ENCODE measurements at regions not wholly inside any gene's neighbourhood (a gene's known extent, or its start where the extent isn't known, plus 50 kb on each side); places are given as distances from the start of the nearest gene placed in this dataset.

DNA sequence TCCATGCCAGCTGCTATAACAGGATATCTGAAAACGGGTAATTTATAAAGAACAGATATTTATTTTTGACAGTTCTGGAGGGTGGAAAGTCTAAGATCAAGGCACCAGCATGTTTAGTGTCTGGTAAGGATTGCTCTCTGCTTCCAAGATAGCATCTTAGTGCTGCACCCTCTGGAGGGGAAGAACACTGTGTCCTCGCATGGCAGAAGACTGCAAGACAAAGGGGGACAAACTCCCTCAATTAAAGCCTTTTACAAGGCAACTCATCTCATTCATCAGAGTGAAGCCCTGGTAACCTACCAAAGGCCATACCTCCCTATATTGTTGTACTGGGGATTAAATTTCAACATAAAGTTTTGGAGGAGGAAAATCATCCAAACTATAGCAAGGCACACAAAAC is 298.9 kb upstream of the EDIL3 start:
- Histone ChIP-seq H3K4me2 (no peak overlapping the region), H2AFZ (no peak overlapping the region), H3K79me2 (no peaks in the 10 kb centered on the region), H3K27ac (no peak overlapping the region), H3K27me3 (no peaks in the 10 kb centered on the region), H3K36me3 (replicated peaks; ENCODE audit: insufficient read depth, low read depth) (no peaks in the 10 kb centered on the region), H3K9me2 (replicated peaks; ENCODE audit: insufficient read depth) (no peaks in the 10 kb centered on the region), H3K4me3 (no peak overlapping the region), H3K9me3 (ENCODE audit: low read depth) (no peaks in the 10 kb centered on the region), H3K4me1 (ENCODE audit: insufficient read depth) (no peaks in the 10 kb centered on the region), H4K20me1 (ENCODE audit: insufficient read depth, poor library complexity, severe bottlenecking) (no peaks in the 10 kb centered on the region)
- no peak for DNase-seq (ENCODE audit: low spot score)
- 72% methylated on average over 2 of the region's 2 CpGs for WGBS (ENCODE audit: low lambda C conversion rate, missing lambda C conversion rate)
- TF ChIP-seq, protein P1, sequence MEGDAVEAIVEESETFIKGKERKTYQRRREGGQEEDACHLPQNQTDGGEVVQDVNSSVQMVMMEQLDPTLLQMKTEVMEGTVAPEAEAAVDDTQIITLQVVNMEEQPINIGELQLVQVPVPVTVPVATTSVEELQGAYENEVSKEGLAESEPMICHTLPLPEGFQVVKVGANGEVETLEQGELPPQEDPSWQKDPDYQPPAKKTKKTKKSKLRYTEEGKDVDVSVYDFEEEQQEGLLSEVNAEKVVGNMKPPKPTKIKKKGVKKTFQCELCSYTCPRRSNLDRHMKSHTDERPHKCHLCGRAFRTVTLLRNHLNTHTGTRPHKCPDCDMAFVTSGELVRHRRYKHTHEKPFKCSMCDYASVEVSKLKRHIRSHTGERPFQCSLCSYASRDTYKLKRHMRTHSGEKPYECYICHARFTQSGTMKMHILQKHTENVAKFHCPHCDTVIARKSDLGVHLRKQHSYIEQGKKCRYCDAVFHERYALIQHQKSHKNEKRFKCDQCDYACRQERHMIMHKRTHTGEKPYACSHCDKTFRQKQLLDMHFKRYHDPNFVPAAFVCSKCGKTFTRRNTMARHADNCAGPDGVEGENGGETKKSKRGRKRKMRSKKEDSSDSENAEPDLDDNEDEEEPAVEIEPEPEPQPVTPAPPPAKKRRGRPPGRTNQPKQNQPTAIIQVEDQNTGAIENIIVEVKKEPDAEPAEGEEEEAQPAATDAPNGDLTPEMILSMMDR (IDR thresholded peaks at IDR 0.05; ENCODE audit: poor library complexity) = no peak
- TF ChIP-seq EZH2 (IDR thresholded peaks at IDR 0.05; ENCODE audit: borderline replicate concordance) = no peak
- no peak for TF ChIP-seq EZH2phosphoT487 (IDR thresholded peaks at IDR 0.05; ENCODE audit: low read depth, severe bottlenecking, unreplicated experiment)

GRCh38 chr5:84682531-84682930 is 297.9 kb upstream of the EDIL3 start:
- 61% methylated on average over 1 of the region's 1 CpG for WGBS (ENCODE audit: low lambda C conversion rate, missing lambda C conversion rate)
- no peaks in the 10 kb centered on the region for H3K79me2 ChIP-seq

DNA sequence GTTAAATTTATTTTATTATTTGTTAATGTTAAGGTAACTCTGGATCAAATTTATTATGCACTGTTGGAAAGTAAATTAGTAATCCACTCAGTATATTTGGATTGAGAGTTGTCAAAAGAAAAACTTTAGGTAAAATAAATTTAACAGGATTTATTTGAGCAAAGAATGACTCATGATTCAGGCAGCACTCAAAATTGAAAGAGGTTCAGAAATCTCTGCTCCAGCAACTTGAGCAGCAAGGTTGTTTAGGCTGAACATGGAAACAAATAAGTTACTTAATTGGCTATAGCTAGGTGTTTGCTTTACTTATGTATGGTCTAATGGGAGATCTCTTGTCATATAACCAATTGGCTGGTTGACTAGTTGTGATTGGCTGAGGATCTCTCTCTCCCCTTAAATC is 296.2 kb upstream of the EDIL3 start:
- Histone ChIP-seq H3K79me2 (no peaks in the 10 kb centered on the region), H2AFZ (no peak overlapping the region), H3K36me3 (replicated peaks; ENCODE audit: insufficient read depth, low read depth) (no peaks in the 10 kb centered on the region), H4K20me1 (ENCODE audit: insufficient read depth, poor library complexity, severe bottlenecking) (no peaks in the 10 kb centered on the region), H3K9me2 (replicated peaks; ENCODE audit: insufficient read depth) (no peaks in the 10 kb centered on the region), H3K4me2 (no peak overlapping the region), H3K4me3 (no peak overlapping the region), H3K27ac (no peak overlapping the region), H3K27me3 (no peaks in the 10 kb centered on the region), H3K9me3 (ENCODE audit: low read depth) (no peaks in the 10 kb centered on the region), H3K4me1 (ENCODE audit: insufficient read depth) (no peaks in the 10 kb centered on the region)
- no peak for DNase-seq (ENCODE audit: low spot score)
- no peak for TF ChIP-seq EZH2phosphoT487 (IDR thresholded peaks at IDR 0.05; ENCODE audit: low read depth, severe bottlenecking, unreplicated experiment)
- TF ChIP-seq, protein P1 (IDR thresholded peaks at IDR 0.05; ENCODE audit: poor library complexity) = no peak
- TF ChIP-seq EZH2 (IDR thresholded peaks at IDR 0.05; ENCODE audit: borderline replicate concordance) = no peak

More at GRCh38 chr5:84682531-84682930, 297.9 kb upstream of the EDIL3 start:
- Histone ChIP-seq H3K9me3 (ENCODE audit: low read depth) (no peaks in the 10 kb centered on the region), H3K4me2 (no peak overlapping the region), H3K4me3 (no peak overlapping the region), H3K4me1 (ENCODE audit: insufficient read depth) (no peaks in the 10 kb centered on the region), H3K36me3 (replicated peaks; ENCODE audit: insufficient read depth, low read depth) (no peaks in the 10 kb centered on the region), H3K27ac (no peak overlapping the region), H3K27me3 (no peaks in the 10 kb centered on the region), H4K20me1 (ENCODE audit: insufficient read depth, poor library complexity, severe bottlenecking) (no peaks in the 10 kb centered on the region), H3K9me2 (replicated peaks; ENCODE audit: insufficient read depth) (no peaks in the 10 kb centered on the region), H2AFZ (no peak overlapping the region)
- no peak for DNase-seq (ENCODE audit: low spot score)
- TF ChIP-seq EZH2 (IDR thresholded peaks at IDR 0.05; ENCODE audit: borderline replicate concordance) (no peak), EZH2phosphoT487 (IDR thresholded peaks at IDR 0.05; ENCODE audit: low read depth, severe bottlenecking, unreplicated experiment) (no peak)
- TF ChIP-seq, protein P1 (IDR thresholded peaks at IDR 0.05; ENCODE audit: poor library complexity) = no peak

DNA sequence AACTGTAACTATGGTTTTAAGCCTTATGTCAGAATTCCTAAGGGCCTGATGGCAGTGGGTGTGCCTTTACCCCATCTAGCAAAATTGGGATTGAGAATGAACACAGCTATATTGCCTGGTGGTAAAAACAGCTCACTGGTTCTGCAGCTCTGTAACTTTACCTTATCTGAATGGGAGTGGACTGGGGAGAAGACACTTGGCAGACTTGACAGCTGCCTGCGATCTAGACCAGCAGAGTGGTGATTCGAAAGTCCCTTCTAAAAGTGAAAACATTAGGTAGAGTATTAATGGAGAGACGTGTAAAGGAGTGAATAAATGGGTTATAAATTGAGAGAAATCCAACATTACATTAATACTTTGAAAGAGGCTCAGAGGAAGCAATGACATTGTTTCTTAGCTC is 289.1 kb upstream of the EDIL3 start:
- Histone ChIP-seq H3K4me3 (no peak overlapping the region), H3K9me2 (replicated peaks; ENCODE audit: insufficient read depth) (no peaks in the 10 kb centered on the region), H3K27ac (no peak overlapping the region), H3K36me3 (replicated peaks; ENCODE audit: insufficient read depth, low read depth) (no peaks in the 10 kb centered on the region), H3K9me3 (ENCODE audit: low read depth) (no peaks in the 10 kb centered on the region), H4K20me1 (ENCODE audit: insufficient read depth, poor library complexity, severe bottlenecking) (no peaks in the 10 kb centered on the region), H3K4me1 (ENCODE audit: insufficient read depth) (no peaks in the 10 kb centered on the region), H2AFZ (no peak overlapping the region), H3K4me2 (no peak overlapping the region), H3K27me3 (no peaks in the 10 kb centered on the region), H3K79me2 (no peaks in the 10 kb centered on the region)
- DNase-seq (ENCODE audit: low spot score) = no peak
- 70% methylated on average over 3 of the region's 3 CpGs for WGBS (ENCODE audit: low lambda C conversion rate, missing lambda C conversion rate)
- TF ChIP-seq, protein P1 (IDR thresholded peaks at IDR 0.05; ENCODE audit: poor library complexity) = no peak
- no peak for TF ChIP-seq EZH2 (IDR thresholded peaks at IDR 0.05; ENCODE audit: borderline replicate concordance)
- no peak for TF ChIP-seq EZH2phosphoT487 (IDR thresholded peaks at IDR 0.05; ENCODE audit: low read depth, severe bottlenecking, unreplicated experiment)

All from hepatocyte (in vitro differentiated cells).